Activated naive CD4-positive, alpha-beta T cell treated with Interleukin-2 at 50 U/mL for 16 hours (primary cell): ENCODE measurements at regions not wholly inside any gene's neighbourhood (a gene's known extent, or its start where the extent isn't known, plus 50 kb on each side); places are given as distances from the start of the nearest gene placed in this dataset.
A peak's percentile ranks its signal among the peaks of the same experiment; 100 is the strongest.
"Not testable (repeated sequence)": the region's sequence is repeated elsewhere in the genome, so short reads cannot be mapped to it uniquely, and the experiment has no call there.

ENCODE experiments used
- DNase-seq: peaks from one replicate; pipeline ENCODE4 v3.0.0-alpha.2; 2020

GRCh38 chr15:31433091-31433490 lies 106.5 kb downstream of the KLF13 start:
- no peak for DNase-seq

GRCh38 chr15:31433574-31433973 lies 106.9 kb downstream of the KLF13 start:
- no peak for DNase-seq

- no peak for DNase-seq
Observed at GRCh38 chr15:31434275-31434587, 107.6 kb downstream of the KLF13 start.

GRCh38 chr15:31434588-31435260 lies 108.1 kb downstream of the KLF13 start:
- peak; percentile 85 for DNase-seq

- DNase-seq, result peak; percentile 85
Observed at GRCh38 chr15:31435261-31435911, 108.8 kb downstream of the KLF13 start.

- DNase-seq, result peak; percentile 53
Observed at GRCh38 chr15:31435912-31436628, 109.4 kb downstream of the KLF13 start.

- DNase-seq, result peak; percentile 73
Observed at GRCh38 chr15:31437686-31438085, 111.1 kb downstream of the KLF13 start.

- no peak for DNase-seq
Observed at GRCh38 chr15:31438601-31439265, 112.1 kb downstream of the KLF13 start.

GRCh38 chr15:31439328-31439727 lies 112.7 kb downstream of the KLF13 start:
- DNase-seq, result no peak

GRCh38 chr15:31440216-31440615 lies 113.6 kb downstream of the KLF13 start:
- DNase-seq, result not testable (repeated sequence)

GRCh38 chr15:31440754-31441311 lies 114.2 kb downstream of the KLF13 start:
- peak; percentile 45 for DNase-seq

- DNase-seq, result no peak
Observed at GRCh38 chr15:31442226-31442625, 115.6 kb downstream of the KLF13 start.

- DNase-seq, result no peak
Observed at GRCh38 chr15:31442699-31443111, 116.1 kb downstream of the KLF13 start.

GRCh38 chr15:31444844-31445243 lies 118.2 kb downstream of the KLF13 start:
- DNase-seq, result no peak

- no peak for DNase-seq
Observed at GRCh38 chr15:31446546-31446945, 119.9 kb downstream of the KLF13 start.

GRCh38 chr15:31447931-31448634 lies 121.4 kb downstream of the KLF13 start:
- DNase-seq, result no peak

- no peak for DNase-seq
Observed at GRCh38 chr15:31448635-31448979, 122.0 kb downstream of the KLF13 start.

- no peak for DNase-seq
Observed at GRCh38 chr15:31452595-31453557, 126.2 kb downstream of the KLF13 start.

- DNase-seq, result no peak
Observed at GRCh38 chr15:31453558-31454318, 127.1 kb downstream of the KLF13 start.

- no peak for DNase-seq
Observed at GRCh38 chr15:31455499-31455898, 128.9 kb downstream of the KLF13 start.
